ENCODE measurements at regions not wholly inside any gene's neighbourhood (a gene's known extent, or its start where the extent isn't known, plus 50 kb on each side); places are given as distances from the start of the nearest gene placed in this dataset.

DNA sequence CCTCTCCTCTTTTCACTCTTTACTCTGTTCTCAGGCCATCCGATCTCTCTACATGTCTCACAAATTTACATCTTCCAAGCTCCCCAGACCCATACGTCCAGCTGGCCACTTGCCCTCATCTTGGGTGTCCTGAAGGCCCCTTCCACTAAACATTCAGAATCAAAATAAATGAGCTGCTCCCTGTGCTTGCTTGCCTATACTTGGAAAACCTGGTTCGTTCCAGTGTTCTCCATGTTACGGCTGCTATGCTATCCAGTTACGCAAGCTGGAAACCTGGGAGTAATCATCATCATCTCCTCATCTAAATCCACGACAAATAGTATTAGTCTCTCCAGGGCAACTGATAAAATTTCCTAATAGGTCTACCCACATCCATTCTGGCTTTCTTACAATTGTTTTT, 165.0 kb upstream of the FBXL17 start:
- no peak overlapping the region for H2AFZ ChIP-seq (ENCODE audit: low read depth, low read length)
- POLR2A ChIA-PET: no interaction called here
- BruUV-seq (replicated peaks): no TSS peak
- H3K4me2 ChIP-seq (ENCODE audit: insufficient read depth, low read length): no peak overlapping the region
- no peaks in the 10 kb centered on the region for H3K9me1 ChIP-seq (replicated peaks; ENCODE audit: control insufficient read depth, extremely low read depth, insufficient read depth, low read length)
- H3K4me3 ChIP-seq (replicated peaks in 1 of 3; ENCODE audit: insufficient read depth in 1 of 3, low read depth in 1 of 3, low read length in 3 of 3): no peak overlapping the region
- no peaks in the 10 kb centered on the region for H3K27me3 ChIP-seq (ENCODE audit: control insufficient read depth in 2 of 2, insufficient read depth in 2 of 2, low read length in 2 of 2)
- H4K20me1 ChIP-seq (replicated peaks; ENCODE audit: control insufficient read depth, extremely low read depth, insufficient read depth, low read length): no peaks in the 10 kb centered on the region
- no peaks in the 10 kb centered on the region for H3K4me1 ChIP-seq (ENCODE audit: control insufficient read depth, extremely low read depth, insufficient read depth, low read length)
- H3K9me3 ChIP-seq (replicated peaks; ENCODE audit: control insufficient read depth, insufficient read depth, low read length): no peaks in the 10 kb centered on the region
- CTCF ChIA-PET: interaction anchor here (1.1 kb wide), 1 partner anchor 95 kb away, joined by 3 read pairs; no protein-coding TSS in a partner anchor
- TF ChIP-seq JUN (IDR thresholded peaks at IDR 0.05; ENCODE audit: borderline replicate concordance, insufficient read depth, insufficient read length, low read depth) (no peak), POLR2A (IDR thresholded peaks at IDR 0.05; ENCODE audit: low read depth, low read length) (no peak), POLR2AphosphoS5 (IDR thresholded peaks at IDR 0.05; ENCODE audit: insufficient read depth, low read depth, low read length) (no peak), GATA2 (IDR thresholded peaks at IDR 0.05; ENCODE audit: insufficient read depth, insufficient read length, low read depth, low read length) (no peak), EZH2 (IDR thresholded peaks at IDR 0.05; ENCODE audit: borderline replicate concordance, low read depth, low read length, severe bottlenecking) (no peak), FOS (IDR thresholded peaks at IDR 0.05; ENCODE audit: borderline replicate concordance, insufficient read depth, low read length) (no peak), MYC (IDR thresholded peaks at IDR 0.05; ENCODE audit: low read depth, low read length) (no peak)
- TF ChIP-seq, protein P1, sequence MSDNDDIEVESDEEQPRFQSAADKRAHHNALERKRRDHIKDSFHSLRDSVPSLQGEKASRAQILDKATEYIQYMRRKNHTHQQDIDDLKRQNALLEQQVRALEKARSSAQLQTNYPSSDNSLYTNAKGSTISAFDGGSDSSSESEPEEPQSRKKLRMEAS (IDR thresholded peaks at IDR 0.05; ENCODE audit: insufficient read depth, insufficient read length): no peak
- TF ChIP-seq, protein P2, sequence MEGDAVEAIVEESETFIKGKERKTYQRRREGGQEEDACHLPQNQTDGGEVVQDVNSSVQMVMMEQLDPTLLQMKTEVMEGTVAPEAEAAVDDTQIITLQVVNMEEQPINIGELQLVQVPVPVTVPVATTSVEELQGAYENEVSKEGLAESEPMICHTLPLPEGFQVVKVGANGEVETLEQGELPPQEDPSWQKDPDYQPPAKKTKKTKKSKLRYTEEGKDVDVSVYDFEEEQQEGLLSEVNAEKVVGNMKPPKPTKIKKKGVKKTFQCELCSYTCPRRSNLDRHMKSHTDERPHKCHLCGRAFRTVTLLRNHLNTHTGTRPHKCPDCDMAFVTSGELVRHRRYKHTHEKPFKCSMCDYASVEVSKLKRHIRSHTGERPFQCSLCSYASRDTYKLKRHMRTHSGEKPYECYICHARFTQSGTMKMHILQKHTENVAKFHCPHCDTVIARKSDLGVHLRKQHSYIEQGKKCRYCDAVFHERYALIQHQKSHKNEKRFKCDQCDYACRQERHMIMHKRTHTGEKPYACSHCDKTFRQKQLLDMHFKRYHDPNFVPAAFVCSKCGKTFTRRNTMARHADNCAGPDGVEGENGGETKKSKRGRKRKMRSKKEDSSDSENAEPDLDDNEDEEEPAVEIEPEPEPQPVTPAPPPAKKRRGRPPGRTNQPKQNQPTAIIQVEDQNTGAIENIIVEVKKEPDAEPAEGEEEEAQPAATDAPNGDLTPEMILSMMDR (IDR thresholded peaks at IDR 0.05; ENCODE audit: extremely low read depth in 1 of 2, insufficient read depth in 1 of 2, low read depth in 1 of 2, low read length in 2 of 2): no peak
- dilution Hi-C loops (cut with MboI; ENCODE audit: extremely low pct_ligation_motif_present, low sequenced_read_pairs): no loop called here
- H3K9ac ChIP-seq (replicated peaks; ENCODE audit: extremely low read depth, insufficient read depth, low read length): no peak overlapping the region
- intact Hi-C loops (cut with micrococcal nuclease): no loop called here
- FAIRE-seq (no peak), DNase-seq (ENCODE audit: low read depth, low spot score) (no peak)
- H3K79me2 ChIP-seq (ENCODE audit: control insufficient read depth, insufficient read depth, low read length): no peaks in the 10 kb centered on the region
- no peaks in the 10 kb centered on the region for H3K36me3 ChIP-seq (ENCODE audit: control insufficient read depth in 2 of 2, extremely low read depth in 1 of 2, insufficient read depth in 2 of 2, low read length in 2 of 2)
- H3K27ac ChIP-seq (ENCODE audit: insufficient read depth, low read depth, low read length): no peak overlapping the region

Data from endothelial cell of umbilical vein (primary cell).